Lower lobe of right lung (tissue), 2 donors: ENCODE measurements at regions not wholly inside any gene's neighbourhood (a gene's known extent, or its start where the extent isn't known, plus 50 kb on each side); places are given as distances from the start of the nearest gene placed in this dataset.

Experiments used
- ATAC-seq, 2 donors: fragments of 200-7000 bp; cut with Tn5 transposase; one replicate each; pipeline ENCODE4 v1.9.1; 2020 to 2022; ENCODE audit warnings: mild to moderate bottlenecking in 2 of 2, moderate library complexity in 2 of 2
- DNase-seq: peaks from one replicate; pipeline ENCODE4 v3.0.0-alpha.2; 2020
- H3K27ac ChIP-seq: fragments of 200-600 bp; one replicate; pipeline ENCODE4 v1.8.0; 2022
- H3K27me3 ChIP-seq: fragments of 200-600 bp; one replicate; pipeline ENCODE4 v1.8.0; 2022; ENCODE audit warnings: low read depth
- H3K36me3 ChIP-seq: fragments of 200-600 bp; one replicate; pipeline ENCODE4 v1.8.0; 2022; ENCODE audit warnings: mild to moderate bottlenecking
- H3K4me1 ChIP-seq: fragments of 200-600 bp; one replicate; pipeline ENCODE4 v1.8.0; 2022
- H3K4me3 ChIP-seq: fragments of 200-600 bp; one replicate; pipeline ENCODE4 v1.8.0; 2022; ENCODE audit warnings: mild to moderate bottlenecking
- H3K9me3 ChIP-seq: fragments of 200-600 bp; one replicate; pipeline ENCODE4 v1.8.0; 2022
- CTCF ChIP-seq: fragments of 200-600 bp; IDR thresholded peaks from one replicate; pipeline ENCODE4 v1.8.0; 2022; ENCODE audit warnings: antibody characterized with exemption, mild to moderate bottlenecking
- intact Hi-C: fragments of 100-400 bp; cut with DNase I; formaldehyde crosslinking; loops from one replicate; pipeline ENCODE4 v1.11.0; 2022
- donor health status: DM: no; HTN: yes; CAD: no; lungs with severe emphysema.

GRCh38 chr7:106471686-106472440, 187.1 kb upstream of the NAMPT start:
- intact Hi-C loops, result no loop called here
- no peaks in the 10 kb centered on the region for H3K27me3 ChIP-seq
- ATAC-seq (no peak), DNase-seq (no peak)
- H3K36me3 ChIP-seq, result no peaks in the 10 kb centered on the region
- no peak overlapping the region for H3K4me3 ChIP-seq
- peaks cover 2% of the 10 kb centered on the region for H3K4me1 ChIP-seq
- no peaks in the 10 kb centered on the region for H3K9me3 ChIP-seq
- TF ChIP-seq CTCF, result no peak
- H3K27ac ChIP-seq, result no peak overlapping the region

GRCh38 chr7:106471021-106471420, 186.2 kb upstream of the NAMPT start:
- Histone ChIP-seq H3K27me3 (no peaks in the 10 kb centered on the region), H3K9me3 (no peaks in the 10 kb centered on the region), H3K4me3 (no peak overlapping the region), H3K27ac (no peak overlapping the region), H3K36me3 (no peaks in the 10 kb centered on the region), H3K4me1 (peaks cover 10% of the 10 kb centered on the region)
- intact Hi-C loops, result no loop called here
- ATAC-seq (no peak), DNase-seq (no peak)
- TF ChIP-seq CTCF, result no peak

GRCh38 chr7:106466867-106467266, 182.1 kb upstream of the NAMPT start:
- DNase-seq, result no peak
- Histone ChIP-seq H3K36me3 (no peaks in the 10 kb centered on the region), H3K27me3 (no peaks in the 10 kb centered on the region), H3K27ac (no peak overlapping the region), H3K4me1 (peaks cover 15% of the 10 kb centered on the region), H3K4me3 (no peak overlapping the region), H3K9me3 (no peaks in the 10 kb centered on the region)
- ATAC-seq, result no peak
- no peak for TF ChIP-seq CTCF
- intact Hi-C loops, result no loop called here

GRCh38 chr7:106465704-106466468, 181.1 kb upstream of the NAMPT start:
- Histone ChIP-seq H3K27me3 (no peaks in the 10 kb centered on the region), H3K4me3 (no peak overlapping the region), H3K4me1 (peaks cover 19% of the 10 kb centered on the region), H3K9me3 (no peaks in the 10 kb centered on the region), H3K36me3 (no peaks in the 10 kb centered on the region), H3K27ac (no peak overlapping the region)
- no peak for DNase-seq
- intact Hi-C loops, result no loop called here
- no peak for ATAC-seq
- no peak for TF ChIP-seq CTCF

- no peak overlapping the region for H3K4me3 ChIP-seq
- no peak overlapping the region for H3K27ac ChIP-seq
- ATAC-seq (no peak), DNase-seq (no peak)
- H3K9me3 ChIP-seq, result no peaks in the 10 kb centered on the region
- no peaks in the 10 kb centered on the region for H3K36me3 ChIP-seq
- H3K27me3 ChIP-seq, result no peaks in the 10 kb centered on the region
- intact Hi-C loops, result loop anchor here (5.0 kb wide), 1 partner anchor 287 kb away; no protein-coding TSS in a partner anchor
- no peak for TF ChIP-seq CTCF
- peaks cover 19% of the 10 kb centered on the region for H3K4me1 ChIP-seq
These were observed 179.9 kb upstream of the NAMPT start for GRCh38 chr7:106464651-106465050.
